CD14-positive monocyte (primary cell): ENCODE measurements at regions not wholly inside any gene's neighbourhood (a gene's known extent, or its start where the extent isn't known, plus 50 kb on each side); places are given as distances from the start of the nearest gene placed in this dataset.

Experiments
- DNase-seq, 3 donors: peaks; one replicate each; pipeline ENCODE4 v3.0.0-alpha.2; 2011 to 2022
- H2AFZ ChIP-seq: 2 replicates; pipeline ENCODE4 v1.6.0; 2012; ENCODE audit warnings: mild to moderate bottlenecking, low read depth, low read length, inconsistent platforms; ENCODE audit not compliant: insufficient read depth, poor library complexity, severe bottlenecking
- H3K27ac ChIP-seq, 2 donors: 1 replicate in 1 of 2; 2 replicates in 1 of 2; pipeline ENCODE4 v1.5.1; 2012 to 2013; ENCODE audit warnings: low read length in 2 of 2, control low read depth in 1 of 2, inconsistent platforms in 1 of 2, low read depth in 1 of 2, mild to moderate bottlenecking in 1 of 2
- H3K27me3 ChIP-seq, 2 donors: one replicate each; pipeline versions ENCODE4 v1.6.0 to v1.6.1; 2011 to 2013; ENCODE audit warnings: low read length in 2 of 2; ENCODE audit not compliant: control insufficient read depth in 2 of 2, insufficient read depth in 2 of 2
- H3K36me3 ChIP-seq, 2 donors: replicated peaks in 1 of 2; 1 replicate in 1 of 2; 2 replicates in 1 of 2; pipeline versions ENCODE4 v1.5.1 to v1.6.1; 2012 to 2013; ENCODE audit warnings: low read length in 2 of 2, control low read depth in 1 of 2, inconsistent platforms in 1 of 2, mild to moderate bottlenecking in 1 of 2; ENCODE audit not compliant: insufficient read depth in 2 of 2, control insufficient read depth in 1 of 2
- H3K4me1 ChIP-seq, 2 donors: 1 replicate in 1 of 2; 2 replicates in 1 of 2; pipeline versions ENCODE4 v1.5.1 to v1.6.1; 2012 to 2013; ENCODE audit warnings: low read length in 2 of 2, control low read depth in 1 of 2, inconsistent platforms in 1 of 2, mild to moderate bottlenecking in 1 of 2, moderate library complexity in 1 of 2; ENCODE audit not compliant: insufficient read depth in 2 of 2, control insufficient read depth in 1 of 2
- H3K4me2 ChIP-seq: replicated peaks from 2 replicates; pipeline ENCODE3; 2012; ENCODE audit warnings: low read length, moderate library complexity, mild to moderate bottlenecking; ENCODE audit not compliant: poor library complexity, severe bottlenecking; ENCODE audit errors: extremely low read depth
- H3K4me3 ChIP-seq, 3 experiments: fragments of 200-600 bp in 1 of 3; sonication (generic) in 1 of 3; replicated peaks in 1 of 3; 1 replicate in 2 of 3; 2 replicates in 1 of 3; pipeline ENCODE4 v1.5.1; 2011 to 2013; ENCODE audit warnings: low read length in 3 of 3, mild to moderate bottlenecking in 3 of 3, control low read depth in 2 of 3, low read depth in 2 of 3, inconsistent platforms in 1 of 3, moderate library complexity in 1 of 3
- H3K79me2 ChIP-seq: 2 replicates; pipeline ENCODE4 v1.6.0; 2012; ENCODE audit warnings: mild to moderate bottlenecking, control low read depth, inconsistent platforms, low read length, moderate library complexity; ENCODE audit not compliant: insufficient read depth
- H3K9ac ChIP-seq: 2 replicates; pipeline ENCODE4 v1.6.0; 2017; ENCODE audit warnings: low read length, mild to moderate bottlenecking; ENCODE audit not compliant: insufficient read depth, poor library complexity, severe bottlenecking
- H3K9me3 ChIP-seq, 2 donors: replicated peaks in 1 of 2; 1 replicate in 1 of 2; 2 replicates in 1 of 2; pipeline versions ENCODE4 v1.5.1 to v1.6.1; 2012 to 2013; ENCODE audit warnings: low read length in 2 of 2, control low read depth in 1 of 2; ENCODE audit not compliant: control insufficient read depth in 1 of 2, insufficient read depth in 1 of 2
- H4K20me1 ChIP-seq: 2 replicates; pipeline ENCODE4 v1.6.0; 2012; ENCODE audit warnings: mild to moderate bottlenecking, low read length, control low read depth, moderate library complexity; ENCODE audit not compliant: insufficient read depth
- H3K27ac Mint-ChIP-seq, 7 donors: one replicate each; pipeline ENCODE4 v1.8.0; 2020; ENCODE audit warnings: mild to moderate bottlenecking in 7 of 7, mixed read lengths in 7 of 7, moderate library complexity in 6 of 7, inconsistent platforms in 2 of 7
- H3K27me3 Mint-ChIP-seq, 3 donors: one replicate each; pipeline ENCODE4 v1.8.0; 2021 to 2022; ENCODE audit warnings: low read depth in 3 of 3, mild to moderate bottlenecking in 3 of 3, mixed read lengths in 3 of 3, moderate library complexity in 3 of 3, inconsistent platforms in 1 of 3
- H3K36me3 Mint-ChIP-seq, 2 donors: one replicate each; pipeline ENCODE4 v1.8.0; 2020; ENCODE audit warnings: mixed read lengths in 2 of 2, inconsistent platforms in 1 of 2, mild to moderate bottlenecking in 1 of 2
- H3K4me1 Mint-ChIP-seq: one replicate; pipeline ENCODE4 v1.8.0; 2020; ENCODE audit warnings: mild to moderate bottlenecking, mixed read lengths
- H3K4me3 Mint-ChIP-seq, 2 donors: one replicate each; pipeline ENCODE4 v1.8.0; 2020; ENCODE audit warnings: mild to moderate bottlenecking in 2 of 2, mixed read lengths in 2 of 2, moderate library complexity in 1 of 2
- H3K9me3 Mint-ChIP-seq, 7 donors: one replicate each; pipeline ENCODE4 v1.8.0; 2020 to 2022; ENCODE audit warnings: mixed read lengths in 7 of 7, mild to moderate bottlenecking in 6 of 7, moderate library complexity in 6 of 7, inconsistent platforms in 2 of 7
- CTCF ChIP-seq: fragments of 200-600 bp; IDR thresholded peaks from one replicate; pipeline ENCODE4 v1.8.0; 2022; ENCODE audit warnings: antibody characterized with exemption, mild to moderate bottlenecking
- WGBS: methylation state at CpG from one replicate; pipeline ENCODE4 v1.1.5; 2013; ENCODE audit warnings: missing lambda C conversion rate; ENCODE audit not compliant: insufficient coverage; 5-methylcytosine and 5-hydroxymethylcytosine counted together
- intact Hi-C, 2 donors: fragments of 100-400 bp; cut with micrococcal nuclease; formaldehyde crosslinking; loops; one replicate each; pipeline versions ENCODE4 v1.15.0 to v1.15.1; 2023

- Mint-ChIP-seq H3K9me3 (no peaks in the 10 kb centered on the region), H3K4me3 (no peak overlapping the region), H3K27me3 (peaks cover 1 to 3% (median 2%) of the 10 kb centered on the region in 3 donors), H3K27ac (no peak overlapping the region), H3K4me1 (no peaks in the 10 kb centered on the region), H3K36me3 (no peaks in the 10 kb centered on the region)
- WGBS = no CpG with 5 or more reads among the region's 3 CpGs
- Histone ChIP-seq H3K27ac (no peak overlapping the region), H3K36me3 (no peaks in the 10 kb centered on the region), H3K4me2 (no peak overlapping the region), H3K4me1 (no peaks in the 10 kb centered on the region), H3K4me3 (no peak overlapping the region), H2AFZ (no peak overlapping the region), H3K9ac (no peak overlapping the region), H3K9me3 (no peaks in the 10 kb centered on the region), H3K79me2 (no peaks in the 10 kb centered on the region), H4K20me1 (no peaks in the 10 kb centered on the region), H3K27me3 (no peaks in the 10 kb centered on the region)
- peak in 2 of 3 donors; percentile 2 to 12 for DNase-seq
- TF ChIP-seq CTCF = peak; percentile 77
- intact Hi-C loops = loop anchor here (5.0 kb wide), 1 partner anchor 925 kb away; no protein-coding TSS in a partner anchor
Observed at GRCh38 chr9:13427587-13427986, 148.1 kb upstream of the MPDZ start.

DNA sequence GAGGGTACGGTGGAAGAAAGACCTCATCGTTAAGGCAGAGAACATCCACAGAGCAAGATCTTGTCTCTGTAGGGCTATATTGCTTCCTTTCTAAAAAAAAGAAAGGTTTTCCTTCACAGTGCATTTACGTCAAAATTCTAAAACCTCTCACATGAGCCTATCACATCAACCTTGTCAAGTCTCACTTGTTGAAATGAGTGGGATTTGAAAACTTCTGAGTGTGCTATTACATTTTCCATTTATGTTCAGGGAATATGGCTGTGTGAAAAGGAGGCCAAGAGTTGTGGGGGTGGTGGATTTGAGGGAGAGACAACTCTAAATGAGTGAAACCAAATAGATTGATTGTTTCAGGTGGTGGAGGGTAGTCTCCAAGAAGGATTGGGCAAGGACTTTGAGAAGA is 147.1 kb upstream of the MPDZ start:
- Mint-ChIP-seq H3K4me1 (no peaks in the 10 kb centered on the region), H3K4me3 (no peak overlapping the region), H3K9me3 (no peaks in the 10 kb centered on the region), H3K36me3 (no peaks in the 10 kb centered on the region), H3K27me3 (peaks cover 1 to 3% (median 2%) of the 10 kb centered on the region in 3 donors), H3K27ac (no peak overlapping the region)
- DNase-seq = no peak
- no peak overlapping the region for H2AFZ ChIP-seq
- no CpG with 5 or more reads among the region's 3 CpGs for WGBS
- no peak overlapping the region for H3K4me3 ChIP-seq
- no peak for TF ChIP-seq CTCF
- H4K20me1 ChIP-seq = no peaks in the 10 kb centered on the region
- H3K36me3 ChIP-seq = no peaks in the 10 kb centered on the region
- no peaks in the 10 kb centered on the region for H3K9me3 ChIP-seq
- H3K4me1 ChIP-seq = no peaks in the 10 kb centered on the region
- no peak overlapping the region for H3K9ac ChIP-seq
- no peaks in the 10 kb centered on the region for H3K79me2 ChIP-seq
- no peak overlapping the region for H3K4me2 ChIP-seq
- intact Hi-C loops = loop anchor here (5.0 kb wide), 1 partner anchor 926 kb away; no protein-coding TSS in a partner anchor
- H3K27me3 ChIP-seq = no peaks in the 10 kb centered on the region
- no peak overlapping the region for H3K27ac ChIP-seq
